ENCODE measurements at regions not wholly inside any gene's neighbourhood (a gene's known extent, or its start where the extent isn't known, plus 50 kb on each side); places are given as distances from the start of the nearest gene placed in this dataset.

GRCh38 chrX:9312922-9313867 is 151.7 kb upstream of the TBL1X start:
- TF ChIP-seq CTCF (IDR thresholded peaks at IDR 0.05) (peak; percentile 62), EZH2 (IDR thresholded peaks at IDR 0.05; ENCODE audit: borderline replicate concordance, insufficient read depth, low read depth, low read length, poor library complexity, severe bottlenecking) (no peak)

All from B cell (primary cell).